ENCODE measurements at regions not wholly inside any gene's neighbourhood (a gene's known extent, or its start where the extent isn't known, plus 50 kb on each side); places are given as distances from the start of the nearest gene placed in this dataset.

- no CpG with 5 or more reads among the region's 2 CpGs for WGBS (ENCODE audit: extremely low coverage, insufficient coverage, insufficient read length)
- no peak overlapping the region for H3K23ac ChIP-seq (ENCODE audit: low read length)
These were observed 65.5 kb upstream of the ARHGAP20 start for GRCh38 chr11:110777775-110778174.

GRCh38 chr11:110776081-110776480 lies 63.8 kb upstream of the ARHGAP20 start:
- no peak overlapping the region for H2AFZ ChIP-seq (ENCODE audit: insufficient read depth, low read length, poor library complexity)
- H3K14ac ChIP-seq (ENCODE audit: low read length): no peak overlapping the region
- H3K4me2 ChIP-seq (ENCODE audit: low read length): no peak overlapping the region
- H3K9me3 ChIP-seq (ENCODE audit: insufficient read depth, low read depth, low read length): no peaks in the 10 kb centered on the region
- no peaks in the 10 kb centered on the region for H3K79me2 ChIP-seq (ENCODE audit: control insufficient read depth, insufficient read depth, low read length, poor library complexity)
- H4K12ac ChIP-seq (ENCODE audit: low read depth, low read length): no peak overlapping the region
- WGBS (ENCODE audit: extremely low coverage, insufficient coverage, insufficient read length): no CpG with 5 or more reads among the region's 2 CpGs
- DNase-seq: no peak
- H3K9ac ChIP-seq (ENCODE audit: low read length): no peak overlapping the region
- no peak overlapping the region for H4K8ac ChIP-seq (ENCODE audit: low read depth, low read length)
- H3K79me1 ChIP-seq (ENCODE audit: low read length): no peaks in the 10 kb centered on the region
- no peak overlapping the region for H3K23ac ChIP-seq (ENCODE audit: low read length)
- no peak overlapping the region for H2BK12ac ChIP-seq (ENCODE audit: low read length)
- H3K4me1 ChIP-seq (ENCODE audit: control insufficient read depth in 1 of 2, insufficient read depth in 2 of 2, low read length in 2 of 2): no peaks in the 10 kb centered on the region
- no peak overlapping the region for H2BK120ac ChIP-seq (ENCODE audit: insufficient read depth, low read length, poor library complexity)
- H3K18ac ChIP-seq (ENCODE audit: low read length): no peak overlapping the region
- no peaks in the 10 kb centered on the region for H3K27me3 ChIP-seq (ENCODE audit: insufficient read depth, low read length)
- no peak overlapping the region for H3K4ac ChIP-seq (ENCODE audit: low read depth, low read length)
- no peaks in the 10 kb centered on the region for H3K36me3 ChIP-seq (ENCODE audit: control insufficient read depth in 1 of 2, insufficient read depth in 2 of 2, low read length in 2 of 2)
- no peak overlapping the region for H3K27ac ChIP-seq (ENCODE audit: low read depth, low read length)
- H2BK5ac ChIP-seq (ENCODE audit: low read depth, low read length, poor library complexity): no peak overlapping the region
- no peak overlapping the region for H3K4me3 ChIP-seq (ENCODE audit: low read depth, low read length)
- H2AK5ac ChIP-seq (ENCODE audit: low read length): no peak overlapping the region
- H4K91ac ChIP-seq (ENCODE audit: low read depth, low read length): no peak overlapping the region

More at GRCh38 chr11:110777775-110778174, 65.5 kb upstream of the ARHGAP20 start:
- Histone ChIP-seq H3K4ac (ENCODE audit: low read depth, low read length) (no peak overlapping the region), H2AFZ (ENCODE audit: insufficient read depth, low read length, poor library complexity) (no peak overlapping the region), H3K14ac (ENCODE audit: low read length) (no peak overlapping the region), H4K8ac (ENCODE audit: low read depth, low read length) (no peak overlapping the region), H4K91ac (ENCODE audit: low read depth, low read length) (no peak overlapping the region), H2BK12ac (ENCODE audit: low read length) (no peak overlapping the region), H3K4me1 (ENCODE audit: control insufficient read depth in 1 of 2, insufficient read depth in 2 of 2, low read length in 2 of 2) (no peaks in the 10 kb centered on the region), H3K4me3 (ENCODE audit: low read depth, low read length) (no peak overlapping the region), H3K27ac (ENCODE audit: low read depth, low read length) (no peak overlapping the region), H3K9me3 (ENCODE audit: insufficient read depth, low read depth, low read length) (no peaks in the 10 kb centered on the region), H3K79me2 (ENCODE audit: control insufficient read depth, insufficient read depth, low read length, poor library complexity) (no peaks in the 10 kb centered on the region), H2AK5ac (ENCODE audit: low read length) (no peak overlapping the region), H3K36me3 (ENCODE audit: control insufficient read depth in 1 of 2, insufficient read depth in 2 of 2, low read length in 2 of 2) (no peaks in the 10 kb centered on the region), H2BK120ac (ENCODE audit: insufficient read depth, low read length, poor library complexity) (no peak overlapping the region), H3K79me1 (ENCODE audit: low read length) (no peaks in the 10 kb centered on the region), H3K27me3 (ENCODE audit: insufficient read depth, low read length) (no peaks in the 10 kb centered on the region), H3K4me2 (ENCODE audit: low read length) (no peak overlapping the region), H3K9ac (ENCODE audit: low read length) (no peak overlapping the region), H4K12ac (ENCODE audit: low read depth, low read length) (no peak overlapping the region), H3K18ac (ENCODE audit: low read length) (no peak overlapping the region), H2BK5ac (ENCODE audit: low read depth, low read length, poor library complexity) (no peak overlapping the region)
- no peak for DNase-seq

GRCh38 chr11:110774138-110775014 lies 62.1 kb upstream of the ARHGAP20 start:
- Histone ChIP-seq H3K4me2 (ENCODE audit: low read length) (no peak overlapping the region), H3K23ac (ENCODE audit: low read length) (no peak overlapping the region), H4K12ac (ENCODE audit: low read depth, low read length) (no peak overlapping the region), H4K8ac (ENCODE audit: low read depth, low read length) (no peak overlapping the region), H3K9me3 (ENCODE audit: insufficient read depth, low read depth, low read length) (no peaks in the 10 kb centered on the region), H3K4me1 (ENCODE audit: control insufficient read depth in 1 of 2, insufficient read depth in 2 of 2, low read length in 2 of 2) (no peaks in the 10 kb centered on the region), H3K27ac (ENCODE audit: low read depth, low read length) (no peak overlapping the region), H3K18ac (ENCODE audit: low read length) (no peak overlapping the region), H3K27me3 (ENCODE audit: insufficient read depth, low read length) (no peaks in the 10 kb centered on the region), H2AFZ (ENCODE audit: insufficient read depth, low read length, poor library complexity) (no peak overlapping the region), H4K91ac (ENCODE audit: low read depth, low read length) (no peak overlapping the region), H3K4me3 (ENCODE audit: low read depth, low read length) (no peak overlapping the region), H2BK12ac (ENCODE audit: low read length) (no peak overlapping the region), H3K36me3 (ENCODE audit: control insufficient read depth in 1 of 2, insufficient read depth in 2 of 2, low read length in 2 of 2) (no peaks in the 10 kb centered on the region), H3K79me2 (ENCODE audit: control insufficient read depth, insufficient read depth, low read length, poor library complexity) (no peaks in the 10 kb centered on the region), H2BK5ac (ENCODE audit: low read depth, low read length, poor library complexity) (no peak overlapping the region), H2BK120ac (ENCODE audit: insufficient read depth, low read length, poor library complexity) (no peak overlapping the region), H2AK5ac (ENCODE audit: low read length) (no peak overlapping the region), H3K79me1 (ENCODE audit: low read length) (no peaks in the 10 kb centered on the region), H3K4ac (ENCODE audit: low read depth, low read length) (no peak overlapping the region), H3K14ac (ENCODE audit: low read length) (no peak overlapping the region), H3K9ac (ENCODE audit: low read length) (no peak overlapping the region)
- DNase-seq: peak; percentile 50 to 53
- no CpG with 5 or more reads among the region's 3 CpGs for WGBS (ENCODE audit: extremely low coverage, insufficient coverage, insufficient read length)

- H3K4ac ChIP-seq (ENCODE audit: low read depth, low read length): no peak overlapping the region
- no peak overlapping the region for H3K4me3 ChIP-seq (ENCODE audit: low read depth, low read length)
- no peak overlapping the region for H4K12ac ChIP-seq (ENCODE audit: low read depth, low read length)
- H3K9ac ChIP-seq (ENCODE audit: low read length): no peak overlapping the region
- no peak overlapping the region for H3K14ac ChIP-seq (ENCODE audit: low read length)
- H3K4me2 ChIP-seq (ENCODE audit: low read length): no peak overlapping the region
- no CpG with 5 or more reads among the region's 1 CpG for WGBS (ENCODE audit: extremely low coverage, insufficient coverage, insufficient read length)
- H3K79me2 ChIP-seq (ENCODE audit: control insufficient read depth, insufficient read depth, low read length, poor library complexity): no peaks in the 10 kb centered on the region
- H2AFZ ChIP-seq (ENCODE audit: insufficient read depth, low read length, poor library complexity): no peak overlapping the region
- H4K91ac ChIP-seq (ENCODE audit: low read depth, low read length): no peak overlapping the region
- H4K8ac ChIP-seq (ENCODE audit: low read depth, low read length): no peak overlapping the region
- no peak overlapping the region for H2BK120ac ChIP-seq (ENCODE audit: insufficient read depth, low read length, poor library complexity)
- H2BK12ac ChIP-seq (ENCODE audit: low read length): no peak overlapping the region
- H3K79me1 ChIP-seq (ENCODE audit: low read length): no peaks in the 10 kb centered on the region
- H3K4me1 ChIP-seq (ENCODE audit: control insufficient read depth in 1 of 2, insufficient read depth in 2 of 2, low read length in 2 of 2): no peaks in the 10 kb centered on the region
- no peaks in the 10 kb centered on the region for H3K36me3 ChIP-seq (ENCODE audit: control insufficient read depth in 1 of 2, insufficient read depth in 2 of 2, low read length in 2 of 2)
- no peak overlapping the region for H2AK5ac ChIP-seq (ENCODE audit: low read length)
- no peak overlapping the region for H2BK5ac ChIP-seq (ENCODE audit: low read depth, low read length, poor library complexity)
- no peak for DNase-seq
- no peaks in the 10 kb centered on the region for H3K27me3 ChIP-seq (ENCODE audit: insufficient read depth, low read length)
- no peaks in the 10 kb centered on the region for H3K9me3 ChIP-seq (ENCODE audit: insufficient read depth, low read depth, low read length)
- no peak overlapping the region for H3K18ac ChIP-seq (ENCODE audit: low read length)
- H3K27ac ChIP-seq (ENCODE audit: low read depth, low read length): no peak overlapping the region
- no peak overlapping the region for H3K23ac ChIP-seq (ENCODE audit: low read length)
These were observed 61.2 kb upstream of the ARHGAP20 start for GRCh38 chr11:110773442-110773841.
